ENCODE measurements at regions not wholly inside any gene's neighbourhood (a gene's known extent, or its start where the extent isn't known, plus 50 kb on each side); places are given as distances from the start of the nearest gene placed in this dataset.

DNA sequence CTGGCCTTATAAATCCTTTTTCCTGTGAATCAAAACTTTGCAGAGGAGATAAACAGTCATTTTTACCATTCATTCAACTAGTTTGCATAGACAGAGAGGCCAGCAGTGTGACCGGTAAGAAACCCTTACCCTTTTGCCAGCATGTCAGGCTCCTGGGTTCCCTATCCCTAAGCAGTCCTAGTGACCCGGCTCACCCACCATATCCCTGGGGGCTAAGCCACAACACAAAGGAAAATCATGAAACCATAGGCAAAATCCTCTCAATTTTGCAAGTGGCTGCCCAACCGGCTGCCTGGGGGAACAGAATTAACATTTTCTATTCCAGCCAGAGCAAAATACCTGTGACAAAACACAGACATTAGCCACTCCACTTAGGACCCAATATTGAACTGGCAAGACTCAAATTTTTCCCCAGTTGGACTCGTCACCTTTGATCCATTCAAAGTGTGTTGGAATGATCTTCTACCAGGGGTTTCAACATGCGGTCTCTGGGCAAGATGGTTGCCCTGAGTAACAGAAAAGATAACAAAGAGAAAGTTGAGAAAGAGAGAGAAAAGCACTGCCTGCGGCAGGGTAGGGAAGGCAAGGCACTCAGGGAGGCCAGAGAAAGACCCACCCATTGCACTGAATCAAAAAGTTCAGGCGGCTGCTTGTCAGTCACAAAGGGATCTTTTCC lies 174.8 kb upstream of the NAMPT start:
- Mint-ChIP-seq H3K4me1 (peaks cover 7% of the 10 kb centered on the region), H3K9me3 (ENCODE audit: insufficient read depth) (no peaks in the 10 kb centered on the region), H3K27ac (no peak overlapping the region), H3K4me3 (no peak overlapping the region), H3K27me3 (no peaks in the 10 kb centered on the region)
- Histone ChIP-seq H3K9me3 (ENCODE audit: control extremely low read depth in 1 of 3, control insufficient read depth in 2 of 3, insufficient read depth in 1 of 3, low read length in 2 of 3) (peaks cover 0 to 6% (median 0%) of the 10 kb centered on the region in 3 donors), H3K4me3 (ENCODE audit: control extremely low read depth in 1 of 5, extremely low read depth in 1 of 5, insufficient read depth in 1 of 5, low read depth in 2 of 5, low read length in 4 of 5) (no peak overlapping the region), H3K4me1 (ENCODE audit: control insufficient read depth in 2 of 2, insufficient read depth in 2 of 2, low read length in 2 of 2) (peaks cover 0 to 5% of the 10 kb centered on the region in 2 donors), H3K27ac (ENCODE audit: low read length in 2 of 2) (no peak overlapping the region), H3K36me3 (replicated peaks in 1 of 2; ENCODE audit: control extremely low read depth in 1 of 2, control insufficient read depth in 1 of 2, extremely low read depth in 1 of 2, insufficient read depth in 2 of 2, low read length in 1 of 2) (no peaks in the 10 kb centered on the region), H3K27me3 (replicated peaks in 1 of 4; ENCODE audit: control extremely low read depth in 1 of 4, control insufficient read depth in 3 of 4, insufficient read depth in 4 of 4, low read length in 3 of 4) (peaks cover 0 to 6% (median 0%) of the 10 kb centered on the region in 4 experiments), H3K9ac (ENCODE audit: low read length) (no peak overlapping the region), H2AFZ (ENCODE audit: insufficient read depth, low read depth, low read length, poor library complexity, severe bottlenecking) (no peak overlapping the region), H4K20me1 (ENCODE audit: control insufficient read depth, insufficient read depth, low read length, poor library complexity, severe bottlenecking) (no peaks in the 10 kb centered on the region), H3K79me2 (ENCODE audit: control insufficient read depth, insufficient read depth, low read length) (no peaks in the 10 kb centered on the region), H3K4me2 (replicated peaks; ENCODE audit: low read depth, low read length, poor library complexity, severe bottlenecking) (no peak overlapping the region)
- CTCF ChIA-PET = interaction anchor here (2.4 kb wide), 1 partner anchor 283 kb away, joined by 14 read pairs; no protein-coding TSS in a partner anchor
- TF ChIP-seq, protein P1, sequence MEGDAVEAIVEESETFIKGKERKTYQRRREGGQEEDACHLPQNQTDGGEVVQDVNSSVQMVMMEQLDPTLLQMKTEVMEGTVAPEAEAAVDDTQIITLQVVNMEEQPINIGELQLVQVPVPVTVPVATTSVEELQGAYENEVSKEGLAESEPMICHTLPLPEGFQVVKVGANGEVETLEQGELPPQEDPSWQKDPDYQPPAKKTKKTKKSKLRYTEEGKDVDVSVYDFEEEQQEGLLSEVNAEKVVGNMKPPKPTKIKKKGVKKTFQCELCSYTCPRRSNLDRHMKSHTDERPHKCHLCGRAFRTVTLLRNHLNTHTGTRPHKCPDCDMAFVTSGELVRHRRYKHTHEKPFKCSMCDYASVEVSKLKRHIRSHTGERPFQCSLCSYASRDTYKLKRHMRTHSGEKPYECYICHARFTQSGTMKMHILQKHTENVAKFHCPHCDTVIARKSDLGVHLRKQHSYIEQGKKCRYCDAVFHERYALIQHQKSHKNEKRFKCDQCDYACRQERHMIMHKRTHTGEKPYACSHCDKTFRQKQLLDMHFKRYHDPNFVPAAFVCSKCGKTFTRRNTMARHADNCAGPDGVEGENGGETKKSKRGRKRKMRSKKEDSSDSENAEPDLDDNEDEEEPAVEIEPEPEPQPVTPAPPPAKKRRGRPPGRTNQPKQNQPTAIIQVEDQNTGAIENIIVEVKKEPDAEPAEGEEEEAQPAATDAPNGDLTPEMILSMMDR (IDR thresholded peaks at IDR 0.05) = no peak
- TF ChIP-seq EZH2 (IDR thresholded peaks at IDR 0.05; ENCODE audit: borderline replicate concordance, insufficient read depth, low read depth, low read length, poor library complexity, severe bottlenecking) = no peak
- POLR2A ChIA-PET = no interaction called here
- intact Hi-C loops (cut with micrococcal nuclease) = loop anchor here (10.0 kb wide), 2 partner anchors 405 to 695 kb away; no protein-coding TSS in a partner anchor
- 92% methylated on average over 7 of the region's 7 CpGs for WGBS (ENCODE audit: insufficient coverage)
- DNase-seq (no peak), ATAC-seq (ENCODE audit: low read depth) (no peak)

DNA sequence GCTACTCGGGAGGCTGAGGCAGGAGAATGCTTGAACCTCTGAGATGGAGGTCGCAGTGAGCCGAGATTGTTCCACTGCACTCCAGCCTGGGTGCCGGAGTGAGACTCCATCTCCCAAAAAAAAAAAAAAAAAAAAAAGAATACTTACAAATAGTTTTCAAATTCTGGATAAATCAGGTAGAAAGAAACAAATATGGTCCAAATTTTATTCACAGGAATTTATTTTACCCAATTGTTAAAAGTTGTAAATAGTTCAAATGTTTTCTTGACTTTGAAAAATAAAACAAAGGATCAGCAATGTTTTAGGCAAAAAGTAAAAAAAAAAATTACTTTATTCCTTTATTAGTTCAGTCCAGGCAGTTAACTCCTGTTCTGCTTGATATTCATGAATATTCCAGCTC lies 172.9 kb upstream of the NAMPT start:
- ChIA-PET POLR2A (no interaction called here), CTCF (interaction anchor here (2.4 kb wide), 1 partner anchor 281 kb away, joined by 14 read pairs; no protein-coding TSS in a partner anchor)
- no peak overlapping the region for H3K27ac Mint-ChIP-seq
- intact Hi-C loops (cut with micrococcal nuclease) = no loop called here
- peaks cover 0 to 6% (median 0%) of the 10 kb centered on the region in 4 experiments for H3K27me3 ChIP-seq (replicated peaks in 1 of 4; ENCODE audit: control extremely low read depth in 1 of 4, control insufficient read depth in 3 of 4, insufficient read depth in 4 of 4, low read length in 3 of 4)
- H3K4me2 ChIP-seq (replicated peaks; ENCODE audit: low read depth, low read length, poor library complexity, severe bottlenecking) = no peak overlapping the region
- H3K4me1 Mint-ChIP-seq = peaks cover 2% of the 10 kb centered on the region
- WGBS (ENCODE audit: insufficient coverage) = no CpG with 5 or more reads among the region's 4 CpGs
- ATAC-seq (ENCODE audit: low read depth) (no peak), DNase-seq (no peak)
- no peak overlapping the region for H2AFZ ChIP-seq (ENCODE audit: insufficient read depth, low read depth, low read length, poor library complexity, severe bottlenecking)
- no peaks in the 10 kb centered on the region for H3K79me2 ChIP-seq (ENCODE audit: control insufficient read depth, insufficient read depth, low read length)
- no peak overlapping the region for H3K4me3 Mint-ChIP-seq
- no peaks in the 10 kb centered on the region for H3K4me1 ChIP-seq (ENCODE audit: control insufficient read depth in 2 of 2, insufficient read depth in 2 of 2, low read length in 2 of 2)
- no peaks in the 10 kb centered on the region for H3K36me3 ChIP-seq (replicated peaks in 1 of 2; ENCODE audit: control extremely low read depth in 1 of 2, control insufficient read depth in 1 of 2, extremely low read depth in 1 of 2, insufficient read depth in 2 of 2, low read length in 1 of 2)
- H4K20me1 ChIP-seq (ENCODE audit: control insufficient read depth, insufficient read depth, low read length, poor library complexity, severe bottlenecking) = no peaks in the 10 kb centered on the region
- H3K27ac ChIP-seq (ENCODE audit: low read length in 2 of 2) = no peak overlapping the region
- no peak overlapping the region for H3K4me3 ChIP-seq (ENCODE audit: control extremely low read depth in 1 of 5, extremely low read depth in 1 of 5, insufficient read depth in 1 of 5, low read depth in 2 of 5, low read length in 4 of 5)
- no peaks in the 10 kb centered on the region for H3K9me3 Mint-ChIP-seq (ENCODE audit: insufficient read depth)
- H3K9ac ChIP-seq (ENCODE audit: low read length) = no peak overlapping the region
- TF ChIP-seq EZH2 (IDR thresholded peaks at IDR 0.05; ENCODE audit: borderline replicate concordance, insufficient read depth, low read depth, low read length, poor library complexity, severe bottlenecking) = no peak
- TF ChIP-seq, protein P1 (IDR thresholded peaks at IDR 0.05) = no peak
- peaks cover 3 to 8% (median 6%) of the 10 kb centered on the region in 3 donors for H3K9me3 ChIP-seq (ENCODE audit: control extremely low read depth in 1 of 3, control insufficient read depth in 2 of 3, insufficient read depth in 1 of 3, low read length in 2 of 3)
- H3K27me3 Mint-ChIP-seq = peaks cover 3% of the 10 kb centered on the region
